ENCODE measurements at regions not wholly inside any gene's neighbourhood (a gene's known extent, or its start where the extent isn't known, plus 50 kb on each side); places are given as distances from the start of the nearest gene placed in this dataset.

GRCh38 chr3:86731501-86731901, 259.4 kb downstream of the VGLL3 start:
- TF ChIP-seq CTCF (conservative IDR thresholded peaks at IDR 0.05) = no peak
- no peak for TF ChIP-seq ZFX (IDR thresholded peaks at IDR 0.05)
